ENCODE measurements at regions not wholly inside any gene's neighbourhood (a gene's known extent, or its start where the extent isn't known, plus 50 kb on each side); places are given as distances from the start of the nearest gene placed in this dataset.

GRCh38 chr4:188918787-188919186, 779.5 kb downstream of the TRIML1 start:
- H3K27me3 ChIP-seq (ENCODE audit: control insufficient read depth, insufficient read depth, low read length): no peaks in the 10 kb centered on the region
- no peak overlapping the region for H3K27ac ChIP-seq (ENCODE audit: low read depth, low read length)
- peaks cover 45% of the 10 kb centered on the region for H3K9me3 ChIP-seq (ENCODE audit: control insufficient read depth, insufficient read depth, low read depth, low read length)
- H3K4me1 ChIP-seq (ENCODE audit: control insufficient read depth, insufficient read depth, low read length): no peaks in the 10 kb centered on the region
- H3K4me3 ChIP-seq (ENCODE audit: low read depth, low read length): no peak overlapping the region
- no peaks in the 10 kb centered on the region for H3K36me3 ChIP-seq (ENCODE audit: control insufficient read depth, insufficient read depth, low read length)
- no peak overlapping the region for H3K9ac ChIP-seq (ENCODE audit: low read length)

- H3K4me3 ChIP-seq (ENCODE audit: low read depth, low read length): no peak overlapping the region
- H3K27ac ChIP-seq (ENCODE audit: low read depth, low read length): no peak overlapping the region
- peaks cover 34% of the 10 kb centered on the region for H3K9me3 ChIP-seq (ENCODE audit: control insufficient read depth, insufficient read depth, low read depth, low read length)
- H3K27me3 ChIP-seq (ENCODE audit: control insufficient read depth, insufficient read depth, low read length): no peaks in the 10 kb centered on the region
- H3K36me3 ChIP-seq (ENCODE audit: control insufficient read depth, insufficient read depth, low read length): no peaks in the 10 kb centered on the region
- no peak overlapping the region for H3K9ac ChIP-seq (ENCODE audit: low read length)
- no peaks in the 10 kb centered on the region for H3K4me1 ChIP-seq (ENCODE audit: control insufficient read depth, insufficient read depth, low read length)
These were observed 791.6 kb downstream of the TRIML1 start for GRCh38 chr4:188930822-188931221.

DNA sequence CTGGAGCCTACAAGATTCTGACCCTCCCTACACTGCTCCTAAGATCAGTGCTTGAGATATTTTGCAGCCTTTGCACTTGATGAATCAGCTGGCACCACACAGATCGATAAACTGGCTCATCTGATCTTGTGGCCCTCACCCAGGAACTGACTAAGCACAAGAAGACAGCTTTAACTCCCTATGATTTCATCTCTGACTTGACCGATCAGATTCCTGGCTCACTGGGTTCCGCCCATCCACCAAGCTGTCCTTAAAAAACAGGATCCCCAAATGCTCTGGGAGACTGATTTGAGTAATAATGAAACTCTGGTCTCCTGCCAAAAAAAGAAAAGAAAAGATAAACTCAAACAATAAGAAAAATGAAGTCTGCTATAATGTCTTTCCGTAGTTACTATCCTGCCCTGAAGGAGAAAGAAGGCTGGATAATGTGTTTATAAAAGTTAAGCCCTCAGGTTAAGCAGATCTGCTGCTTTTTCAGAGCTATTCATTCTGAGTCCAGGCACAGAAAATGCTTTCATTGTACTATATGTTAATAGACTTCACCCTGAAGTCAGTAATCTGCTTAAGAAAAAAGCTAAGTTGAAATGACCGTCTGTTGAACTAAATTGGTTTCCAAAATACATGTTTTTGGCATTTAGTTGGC, 795.2 kb downstream of the TRIML1 start:
- Histone ChIP-seq H3K4me1 (ENCODE audit: control insufficient read depth, insufficient read depth, low read length) (no peaks in the 10 kb centered on the region), H3K27ac (ENCODE audit: low read depth, low read length) (no peak overlapping the region), H3K9me3 (ENCODE audit: control insufficient read depth, insufficient read depth, low read depth, low read length) (peaks cover 32% of the 10 kb centered on the region), H3K9ac (ENCODE audit: low read length) (no peak overlapping the region), H3K27me3 (ENCODE audit: control insufficient read depth, insufficient read depth, low read length) (no peaks in the 10 kb centered on the region), H3K4me3 (ENCODE audit: low read depth, low read length) (no peak overlapping the region), H3K36me3 (ENCODE audit: control insufficient read depth, insufficient read depth, low read length) (no peaks in the 10 kb centered on the region)

DNA sequence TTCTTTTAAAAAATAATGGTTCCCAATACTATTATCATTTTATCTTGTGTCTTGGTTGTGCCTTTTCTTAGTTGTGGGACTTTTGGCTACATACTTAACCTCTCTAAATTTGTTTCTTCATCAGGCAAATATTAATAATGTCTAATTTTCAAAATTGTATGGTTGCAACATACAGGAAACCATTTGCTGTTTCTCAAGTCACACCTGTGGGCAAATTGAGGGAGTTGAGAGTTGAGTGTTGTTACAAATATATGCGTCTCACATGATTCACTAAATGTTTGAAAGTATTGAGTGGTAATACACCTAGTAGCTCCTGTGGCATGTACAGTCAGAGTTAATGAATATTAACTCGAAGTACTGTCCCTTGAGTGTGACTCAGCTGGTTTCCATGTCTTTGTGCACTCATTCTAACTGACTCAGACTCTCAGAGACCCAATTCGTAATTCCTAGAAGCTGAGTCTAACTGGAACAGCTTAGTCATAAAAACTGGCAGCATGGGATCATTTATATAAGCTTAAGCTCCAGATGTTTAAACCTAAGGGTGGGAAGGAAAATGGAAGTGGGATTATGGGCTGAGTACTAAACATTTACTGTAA, 802.4 kb downstream of the TRIML1 start:
- H3K27me3 ChIP-seq (ENCODE audit: control insufficient read depth, insufficient read depth, low read length): no peaks in the 10 kb centered on the region
- H3K27ac ChIP-seq (ENCODE audit: low read depth, low read length): no peak overlapping the region

DNA sequence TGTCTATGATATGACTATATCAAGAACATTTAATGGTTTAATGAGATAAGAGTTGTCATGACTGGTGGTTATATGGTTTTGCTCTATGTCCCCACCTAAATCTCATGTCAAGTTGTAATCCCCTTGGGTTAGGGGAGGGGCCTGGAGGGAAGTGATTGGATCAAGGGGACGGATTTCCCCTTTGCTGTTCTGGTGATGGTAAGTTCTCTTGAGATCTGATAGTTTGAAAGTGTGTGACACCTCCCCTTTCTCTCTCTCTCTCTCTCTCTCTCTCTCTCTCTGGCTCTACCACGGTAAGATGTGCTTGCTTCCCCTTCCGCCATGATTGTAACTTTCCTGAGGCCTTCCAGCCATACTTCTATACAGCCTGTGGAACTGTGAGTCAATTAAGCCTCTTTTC, 803.4 kb downstream of the TRIML1 start:
- Histone ChIP-seq H3K4me3 (ENCODE audit: low read depth, low read length) (no peak overlapping the region), H3K27ac (ENCODE audit: low read depth, low read length) (no peak overlapping the region), H3K4me1 (ENCODE audit: control insufficient read depth, insufficient read depth, low read length) (no peaks in the 10 kb centered on the region), H3K9ac (ENCODE audit: low read length) (no peak overlapping the region), H3K9me3 (ENCODE audit: control insufficient read depth, insufficient read depth, low read depth, low read length) (no peaks in the 10 kb centered on the region), H3K27me3 (ENCODE audit: control insufficient read depth, insufficient read depth, low read length) (no peaks in the 10 kb centered on the region), H3K36me3 (ENCODE audit: control insufficient read depth, insufficient read depth, low read length) (no peaks in the 10 kb centered on the region)

More for the DNA sequence above, 802.4 kb downstream of the TRIML1 start:
- Histone ChIP-seq H3K4me3 (ENCODE audit: low read depth, low read length) (no peak overlapping the region), H3K9me3 (ENCODE audit: control insufficient read depth, insufficient read depth, low read depth, low read length) (no peaks in the 10 kb centered on the region), H3K36me3 (ENCODE audit: control insufficient read depth, insufficient read depth, low read length) (no peaks in the 10 kb centered on the region), H3K4me1 (ENCODE audit: control insufficient read depth, insufficient read depth, low read length) (no peaks in the 10 kb centered on the region), H3K9ac (ENCODE audit: low read length) (no peak overlapping the region)

DNA sequence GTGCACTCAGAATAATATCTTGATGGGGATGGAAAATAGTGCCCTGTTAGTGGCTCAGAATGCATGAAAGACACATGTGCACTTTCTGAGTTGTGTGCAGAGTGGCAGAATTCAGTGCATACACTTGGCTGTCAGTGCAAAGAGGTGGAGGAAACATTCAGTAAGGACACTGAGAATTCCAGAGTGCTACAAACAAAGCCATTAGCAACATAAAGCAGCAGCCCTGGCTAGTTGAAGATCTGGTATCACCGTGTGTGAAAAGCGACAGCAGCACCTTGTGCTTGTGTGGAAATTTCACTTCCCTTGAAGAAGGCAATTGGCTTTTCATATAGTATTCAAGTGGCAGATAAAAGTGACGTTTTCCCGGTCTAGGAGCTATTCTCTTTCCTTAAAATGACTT, 810.4 kb downstream of the TRIML1 start:
- no peak overlapping the region for H3K9ac ChIP-seq (ENCODE audit: low read length)
- H3K27ac ChIP-seq (ENCODE audit: low read depth, low read length): no peak overlapping the region
- no peaks in the 10 kb centered on the region for H3K36me3 ChIP-seq (ENCODE audit: control insufficient read depth, insufficient read depth, low read length)
- H3K27me3 ChIP-seq (ENCODE audit: control insufficient read depth, insufficient read depth, low read length): no peaks in the 10 kb centered on the region
- no peak overlapping the region for H3K4me3 ChIP-seq (ENCODE audit: low read depth, low read length)
- no peaks in the 10 kb centered on the region for H3K9me3 ChIP-seq (ENCODE audit: control insufficient read depth, insufficient read depth, low read depth, low read length)
- peaks cover 6% of the 10 kb centered on the region for H3K4me1 ChIP-seq (ENCODE audit: control insufficient read depth, insufficient read depth, low read length)

GRCh38 chr4:188955066-188955465, 815.8 kb downstream of the TRIML1 start:
- Histone ChIP-seq H3K9me3 (ENCODE audit: control insufficient read depth, insufficient read depth, low read depth, low read length) (no peaks in the 10 kb centered on the region), H3K36me3 (ENCODE audit: control insufficient read depth, insufficient read depth, low read length) (no peaks in the 10 kb centered on the region), H3K27me3 (ENCODE audit: control insufficient read depth, insufficient read depth, low read length) (no peaks in the 10 kb centered on the region)

GRCh38 chr4:188956566-188956965, 817.3 kb downstream of the TRIML1 start:
- Histone ChIP-seq H3K27ac (ENCODE audit: low read depth, low read length) (no peak overlapping the region), H3K36me3 (ENCODE audit: control insufficient read depth, insufficient read depth, low read length) (no peaks in the 10 kb centered on the region), H3K4me1 (ENCODE audit: control insufficient read depth, insufficient read depth, low read length) (no peaks in the 10 kb centered on the region), H3K27me3 (ENCODE audit: control insufficient read depth, insufficient read depth, low read length) (no peaks in the 10 kb centered on the region), H3K4me3 (ENCODE audit: low read depth, low read length) (no peak overlapping the region), H3K9ac (ENCODE audit: low read length) (no peak overlapping the region), H3K9me3 (ENCODE audit: control insufficient read depth, insufficient read depth, low read depth, low read length) (no peaks in the 10 kb centered on the region)

More at GRCh38 chr4:188955066-188955465, 815.8 kb downstream of the TRIML1 start:
- Histone ChIP-seq H3K9ac (ENCODE audit: low read length) (no peak overlapping the region), H3K4me1 (ENCODE audit: control insufficient read depth, insufficient read depth, low read length) (no peaks in the 10 kb centered on the region), H3K4me3 (ENCODE audit: low read depth, low read length) (no peak overlapping the region), H3K27ac (ENCODE audit: low read depth, low read length) (no peak overlapping the region)

DNA sequence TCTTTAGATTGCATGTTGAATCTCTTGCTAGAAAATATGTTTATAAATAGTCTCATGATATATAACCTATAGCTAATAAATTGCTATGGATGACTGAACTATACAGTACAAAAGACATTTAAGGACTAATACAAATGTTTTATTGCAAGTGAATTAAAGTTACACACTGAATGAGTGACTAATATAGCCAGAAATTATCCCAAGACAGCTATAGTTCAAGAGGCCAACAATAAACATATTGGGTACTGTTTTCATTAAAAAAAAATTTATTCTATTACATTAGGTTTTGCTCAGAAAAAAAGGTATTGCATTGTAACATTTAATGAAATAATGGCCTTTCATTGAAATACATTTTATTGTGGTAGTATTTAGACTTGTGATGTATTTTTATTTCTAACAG, 819.1 kb downstream of the TRIML1 start:
- Histone ChIP-seq H3K27me3 (ENCODE audit: control insufficient read depth, insufficient read depth, low read length) (no peaks in the 10 kb centered on the region), H3K36me3 (ENCODE audit: control insufficient read depth, insufficient read depth, low read length) (no peaks in the 10 kb centered on the region), H3K27ac (ENCODE audit: low read depth, low read length) (no peak overlapping the region), H3K4me3 (ENCODE audit: low read depth, low read length) (no peak overlapping the region), H3K9ac (ENCODE audit: low read length) (no peak overlapping the region), H3K4me1 (ENCODE audit: control insufficient read depth, insufficient read depth, low read length) (no peaks in the 10 kb centered on the region), H3K9me3 (ENCODE audit: control insufficient read depth, insufficient read depth, low read depth, low read length) (no peaks in the 10 kb centered on the region)

DNA sequence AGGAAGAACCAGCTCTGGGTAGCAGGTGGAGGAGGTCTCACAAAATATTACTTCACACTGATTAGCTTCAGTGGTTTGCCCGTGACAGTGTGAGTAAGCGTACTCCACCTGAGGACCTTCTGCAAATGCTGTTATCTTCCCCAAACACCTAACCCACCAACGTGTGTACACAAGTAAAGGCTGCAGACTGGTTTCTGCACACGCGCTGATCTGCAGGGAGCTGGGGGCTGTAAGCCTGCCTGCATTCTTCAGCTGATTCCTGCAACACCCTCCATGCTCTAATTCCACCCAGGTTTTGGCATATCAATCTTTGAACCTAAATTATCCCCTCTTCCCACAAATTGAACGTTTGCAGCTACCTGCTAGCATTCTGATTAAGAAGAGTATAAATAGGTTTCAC, 820.2 kb downstream of the TRIML1 start:
- no peaks in the 10 kb centered on the region; the same call in 1 of the 2 replicates for H3K9me3 ChIP-seq (ENCODE audit: control insufficient read depth, insufficient read depth, low read depth, low read length)
- no peak overlapping the region for H3K27ac ChIP-seq (ENCODE audit: low read depth, low read length)
- no peaks in the 10 kb centered on the region for H3K4me1 ChIP-seq (ENCODE audit: control insufficient read depth, insufficient read depth, low read length)
- no peak overlapping the region for H3K4me3 ChIP-seq (ENCODE audit: low read depth, low read length)
- H3K27me3 ChIP-seq (ENCODE audit: control insufficient read depth, insufficient read depth, low read length): no peaks in the 10 kb centered on the region
- H3K9ac ChIP-seq (ENCODE audit: low read length): no peak overlapping the region
- no peaks in the 10 kb centered on the region for H3K36me3 ChIP-seq (ENCODE audit: control insufficient read depth, insufficient read depth, low read length)

DNA sequence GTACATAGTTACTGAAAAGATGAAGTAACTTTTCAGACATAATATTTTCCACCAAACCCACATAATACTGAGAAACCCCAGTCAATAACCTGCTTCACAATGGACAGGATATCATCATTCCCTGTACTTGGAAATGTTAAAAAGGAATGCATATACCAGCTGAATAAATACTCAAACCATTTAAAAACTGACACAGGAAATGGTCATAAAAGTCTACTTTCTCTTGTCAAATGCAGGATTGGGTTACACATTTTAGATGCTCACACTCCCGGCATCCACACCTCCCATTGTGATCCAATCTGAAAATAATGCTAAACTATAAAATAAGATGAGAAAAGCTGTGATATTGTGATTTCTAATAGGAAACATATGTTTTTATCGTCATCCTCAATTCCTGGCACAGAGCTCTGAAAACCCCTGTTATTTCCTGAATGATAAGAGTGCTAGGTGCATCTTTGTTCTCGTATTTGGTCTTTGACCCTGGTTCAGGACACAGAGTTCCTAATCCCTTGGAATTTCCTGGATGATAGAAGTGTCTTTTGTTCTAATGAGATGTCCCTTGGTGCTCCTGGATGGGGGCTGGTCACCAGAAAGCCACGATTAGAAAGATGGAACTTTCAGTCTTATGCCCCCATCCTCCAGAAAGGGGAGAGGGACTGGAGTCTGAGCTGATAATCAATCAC, 821.3 kb downstream of the TRIML1 start:
- Histone ChIP-seq H3K4me3 (ENCODE audit: low read depth, low read length) (no peak overlapping the region), H3K9me3 (ENCODE audit: control insufficient read depth, insufficient read depth, low read depth, low read length) (peaks cover 8% of the 10 kb centered on the region), H3K27ac (ENCODE audit: low read depth, low read length) (no peak overlapping the region), H3K9ac (ENCODE audit: low read length) (no peak overlapping the region), H3K4me1 (ENCODE audit: control insufficient read depth, insufficient read depth, low read length) (no peaks in the 10 kb centered on the region), H3K36me3 (ENCODE audit: control insufficient read depth, insufficient read depth, low read length) (no peaks in the 10 kb centered on the region), H3K27me3 (ENCODE audit: control insufficient read depth, insufficient read depth, low read length) (no peaks in the 10 kb centered on the region)
